ENCODE measurements at regions not wholly inside any gene's neighbourhood (a gene's known extent, or its start where the extent isn't known, plus 50 kb on each side); places are given as distances from the start of the nearest gene placed in this dataset.

DNA sequence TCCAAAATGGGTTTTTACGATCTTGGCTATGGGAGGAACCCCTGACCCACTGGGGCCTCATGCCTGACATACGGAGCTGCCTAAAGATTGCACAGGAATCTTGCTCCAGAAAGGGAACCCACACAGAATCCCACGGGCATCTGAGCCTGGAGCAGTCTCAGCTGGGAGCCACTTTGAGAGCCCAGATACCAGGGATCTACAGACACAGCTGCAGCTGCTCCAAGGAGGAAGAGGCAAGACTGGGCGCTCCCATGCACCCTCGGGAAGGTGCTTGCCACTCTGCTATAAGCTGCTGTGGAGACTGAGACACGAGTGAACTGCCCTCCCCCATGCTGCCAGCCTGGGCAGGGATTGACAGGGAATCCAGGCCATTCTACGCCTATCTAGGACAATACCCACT, 202.5 kb downstream of the REEP3 start:
- intact Hi-C loops (cut with micrococcal nuclease), result loop anchor here (10.0 kb wide), 1 partner anchor 559 kb away; no protein-coding TSS in a partner anchor
- DNase-seq (no peak), ATAC-seq (no peak)

DNA sequence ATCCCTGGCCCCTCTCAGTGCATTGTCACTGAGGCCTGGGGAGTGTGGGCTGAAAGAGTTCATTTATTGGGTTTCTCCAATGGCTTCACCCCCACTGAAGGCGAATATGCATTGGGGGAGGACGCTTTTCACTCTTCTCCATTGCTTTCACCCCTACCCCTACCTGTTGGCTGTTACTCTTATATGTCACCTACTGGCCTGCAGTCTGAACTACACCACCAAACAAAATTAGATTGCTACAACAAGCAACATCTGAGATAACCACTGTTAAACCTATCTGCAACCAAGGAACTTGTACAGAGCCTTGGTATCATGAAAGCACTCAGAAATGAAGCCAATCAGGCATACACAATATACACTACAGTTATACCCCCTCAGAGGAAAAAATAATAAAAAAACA, 203.7 kb downstream of the REEP3 start:
- no peak for DNase-seq
- intact Hi-C loops (cut with micrococcal nuclease), result loop anchor here (10.0 kb wide), 1 partner anchor 560 kb away; no protein-coding TSS in a partner anchor
- ATAC-seq, result no peak

DNA sequence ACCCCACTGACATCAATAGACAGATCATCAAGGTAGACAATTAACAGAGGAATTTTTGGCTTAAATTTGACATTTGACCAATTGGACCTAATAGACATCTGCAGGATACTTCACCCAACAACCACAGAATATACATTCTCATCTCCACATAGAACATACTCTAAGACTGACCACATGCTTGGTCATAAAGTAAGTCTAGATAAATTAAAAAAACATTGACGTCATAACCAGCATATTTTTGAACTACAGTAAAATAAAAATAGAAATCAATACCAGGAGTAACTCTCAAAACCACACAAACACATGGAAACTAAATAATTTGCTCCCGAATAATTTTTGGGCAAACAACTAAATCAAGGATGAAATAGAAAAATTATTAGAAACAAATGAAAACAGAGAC, 205.7 kb downstream of the REEP3 start:
- ATAC-seq, result no peak
- intact Hi-C loops (cut with micrococcal nuclease), result loop anchor here (10.0 kb wide), 1 partner anchor 562 kb away; no protein-coding TSS in a partner anchor
- DNase-seq, result no peak

DNA sequence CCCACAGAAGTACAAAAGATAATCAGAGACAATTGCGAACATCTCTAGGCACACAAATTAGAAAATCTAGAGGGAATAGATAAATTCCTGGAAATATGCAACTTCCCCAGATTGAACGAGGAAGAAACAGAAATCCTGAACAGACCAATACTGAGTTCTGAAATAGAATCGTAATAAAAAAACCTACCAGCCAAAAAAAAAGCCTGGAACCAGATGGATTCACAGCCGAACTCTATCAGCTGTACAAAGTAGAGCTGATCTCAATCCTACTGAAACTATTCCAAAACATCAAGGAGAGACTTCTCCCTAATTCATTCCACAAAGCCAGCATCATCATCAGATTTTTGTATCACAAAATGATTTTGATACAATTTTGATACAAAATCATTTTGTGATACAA, 206.4 kb downstream of the REEP3 start:
- ATAC-seq (peak; percentile 30), DNase-seq (no peak)
- intact Hi-C loops (cut with micrococcal nuclease), result loop anchor here (10.0 kb wide), 1 partner anchor 563 kb away; no protein-coding TSS in a partner anchor

DNA sequence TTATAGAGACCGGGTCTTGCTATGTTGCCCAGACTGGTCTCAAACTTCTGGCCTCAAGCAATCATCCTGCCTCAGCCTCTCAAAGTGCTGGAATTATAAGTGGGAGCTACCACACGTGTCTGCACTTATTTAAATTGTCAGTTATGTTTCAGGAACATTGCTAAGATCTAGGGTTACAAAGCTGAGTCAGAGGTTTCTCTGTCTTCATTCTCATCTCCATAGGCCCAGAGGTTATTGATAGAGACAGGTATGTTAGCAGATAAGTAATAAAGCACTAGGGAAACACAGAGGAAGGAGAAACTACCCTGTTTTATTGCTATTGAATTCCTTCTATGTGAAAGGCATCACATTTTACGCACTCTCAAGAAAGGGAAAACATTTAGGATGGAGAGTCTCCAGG, 214.1 kb downstream of the REEP3 start:
- ATAC-seq (no peak), DNase-seq (no peak)
- intact Hi-C loops (cut with micrococcal nuclease), result no loop called here

DNA sequence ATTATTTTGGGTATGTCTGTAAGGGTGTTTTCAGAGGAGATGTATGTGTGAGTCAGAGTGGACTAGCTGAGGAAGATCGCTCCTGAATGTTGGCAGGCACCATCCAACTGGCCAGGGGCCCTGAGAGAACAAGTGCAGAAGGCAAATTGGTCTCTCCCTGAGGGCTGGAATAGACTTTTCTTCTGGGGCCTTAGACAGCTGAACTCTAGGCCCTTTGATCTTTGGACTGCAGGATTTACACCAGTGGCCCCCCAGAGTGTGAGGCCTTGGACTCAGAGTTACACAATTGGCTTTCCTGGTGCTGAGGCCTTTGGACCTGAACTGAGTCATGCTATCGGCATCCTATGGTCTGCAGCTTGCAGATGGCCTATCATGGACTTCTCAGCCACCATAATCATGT, 217.2 kb downstream of the REEP3 start:
- intact Hi-C loops (cut with micrococcal nuclease), result no loop called here
- no peak for DNase-seq
- no peak for ATAC-seq

DNA sequence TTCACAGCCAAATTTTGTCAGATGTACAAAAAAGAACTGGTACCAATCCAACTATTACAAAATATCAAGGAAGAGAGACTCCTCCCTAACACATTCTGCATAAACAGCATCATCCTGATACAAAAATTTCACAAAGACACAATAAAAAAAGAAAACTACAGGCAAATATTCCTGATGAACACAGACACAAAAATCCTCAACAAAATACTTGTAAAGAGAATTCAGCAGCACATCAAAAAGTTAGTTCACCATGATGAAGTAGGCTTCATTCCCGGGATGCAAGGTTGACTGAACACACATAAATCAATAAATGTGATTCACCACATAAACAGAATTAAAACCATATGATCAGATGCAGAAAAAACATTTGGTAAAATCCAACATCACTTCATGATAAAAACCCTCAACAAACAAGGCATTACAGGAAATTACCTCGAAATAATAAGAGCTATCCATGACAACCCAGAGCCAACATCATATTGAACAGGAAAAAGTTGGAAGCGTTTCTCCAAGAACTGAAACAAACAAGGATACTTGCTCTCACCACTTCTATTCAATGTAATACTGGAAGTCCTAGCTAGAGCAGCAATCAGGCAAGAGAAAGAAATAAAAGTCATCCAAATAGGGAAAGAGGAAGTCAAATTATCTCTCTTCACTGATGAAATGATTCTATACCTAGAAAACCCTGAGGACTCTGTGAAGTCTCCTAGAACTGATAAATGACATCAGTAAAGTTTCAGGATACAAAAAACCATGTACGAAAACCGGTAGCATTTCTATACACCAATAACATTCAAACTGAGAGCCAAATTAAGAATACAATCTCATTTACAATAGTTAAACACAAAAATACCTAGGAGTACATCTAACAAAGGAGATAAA, 223.1 kb downstream of the REEP3 start:
- DNase-seq, result no peak
- intact Hi-C loops (cut with micrococcal nuclease), result no loop called here
- ATAC-seq, result peak; percentile 62

DNA sequence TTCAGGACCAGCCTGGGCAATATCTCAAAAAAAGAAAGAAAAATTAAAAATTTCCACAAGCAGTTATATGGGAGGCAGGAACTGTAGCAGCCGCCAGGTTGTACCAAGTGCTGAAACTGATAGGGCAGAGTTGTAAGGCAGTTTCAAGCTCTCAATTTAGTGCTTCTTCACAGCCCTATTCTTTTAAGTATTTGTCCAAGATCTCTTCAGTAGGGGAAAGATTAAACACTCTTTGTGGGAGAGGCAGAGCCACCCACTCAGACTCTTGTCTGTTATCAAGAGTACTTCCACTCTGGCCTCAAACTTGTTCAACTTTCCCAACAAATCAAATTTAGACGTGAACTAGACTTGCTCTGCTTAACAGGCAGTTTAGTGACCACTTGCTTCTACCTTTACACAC, 228.7 kb downstream of the REEP3 start:
- no peak for DNase-seq
- intact Hi-C loops (cut with micrococcal nuclease), result no loop called here
- ATAC-seq, result no peak

DNA sequence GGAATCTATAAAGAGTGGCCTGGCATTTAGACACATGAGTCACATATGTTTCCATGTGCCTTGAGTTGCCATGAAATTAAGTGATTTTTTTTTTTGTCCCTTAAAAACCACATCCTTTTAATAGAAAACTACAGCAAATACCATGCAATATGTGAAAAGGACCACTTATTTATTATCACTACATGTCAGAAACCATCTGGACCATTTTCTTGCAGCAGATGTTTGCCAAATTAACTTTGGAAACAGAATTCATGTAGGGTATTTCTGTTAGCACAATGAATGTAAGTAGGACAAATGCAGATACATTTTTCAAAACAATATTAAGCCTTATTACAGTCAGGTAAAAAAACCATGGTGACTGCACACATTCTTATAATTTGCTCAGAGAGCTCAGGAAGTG, 230.6 kb downstream of the REEP3 start:
- no peak for DNase-seq
- intact Hi-C loops (cut with micrococcal nuclease), result no loop called here
- ATAC-seq, result no peak

DNA sequence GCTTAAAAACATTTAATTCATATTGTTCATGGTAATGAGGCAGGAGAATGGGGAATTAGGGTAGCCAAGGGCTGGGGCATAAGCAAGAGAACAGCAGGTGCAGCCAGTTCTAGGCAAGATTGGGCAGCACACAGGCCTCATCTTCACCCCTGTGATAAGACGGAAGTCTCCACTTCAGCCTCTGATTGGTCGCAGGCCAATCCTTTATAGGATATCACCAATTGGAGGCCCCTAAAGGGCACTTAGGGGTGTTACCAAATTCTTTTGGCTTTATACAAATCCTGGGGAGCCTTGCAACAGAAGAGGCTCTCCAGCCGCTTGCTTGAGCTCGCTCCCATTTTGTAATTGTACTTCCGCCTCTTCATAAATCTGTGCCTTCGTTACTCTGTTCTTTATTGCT, 231.1 kb downstream of the REEP3 start:
- intact Hi-C loops (cut with micrococcal nuclease), result no loop called here
- no peak for ATAC-seq
- no peak for DNase-seq

DNA sequence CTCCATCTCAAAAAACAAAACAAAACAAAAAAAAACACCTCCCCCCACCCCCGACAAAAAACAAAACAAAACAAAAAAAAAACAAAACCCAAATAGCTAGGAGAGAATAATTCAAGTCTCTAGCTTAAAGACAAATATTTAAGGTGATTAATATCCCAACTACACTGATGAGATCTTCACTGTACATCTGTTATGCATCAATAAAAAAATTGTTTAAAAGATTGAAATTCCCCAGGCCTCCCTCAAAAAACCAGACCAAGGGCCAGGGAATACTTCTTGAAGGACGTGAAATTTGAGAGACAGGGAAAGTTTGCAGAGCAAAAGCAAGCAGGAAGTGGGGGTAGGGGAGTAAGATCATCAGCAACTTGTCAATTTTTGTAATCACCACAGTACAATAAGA, 232.6 kb downstream of the REEP3 start:
- ATAC-seq, result no peak
- intact Hi-C loops (cut with micrococcal nuclease), result no loop called here
- DNase-seq, result no peak

DNA sequence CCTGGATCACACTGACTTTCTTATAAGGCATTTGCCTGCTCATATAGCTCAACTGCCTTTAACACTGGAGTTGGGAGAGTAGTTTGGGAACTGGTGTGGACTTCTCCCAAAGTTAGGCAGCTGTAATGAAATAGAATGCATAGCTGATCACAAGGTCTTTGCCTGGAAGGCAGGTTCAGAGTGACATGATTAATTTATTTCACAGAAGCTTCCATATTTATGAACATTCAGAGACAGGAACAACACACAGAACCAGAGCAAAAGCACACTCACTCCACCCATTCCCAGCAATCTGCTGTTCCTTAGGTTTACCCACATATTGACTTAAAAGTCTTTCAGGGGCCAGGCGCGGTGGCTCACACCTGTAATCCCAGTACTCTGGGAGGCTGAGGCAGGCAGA, 234.2 kb downstream of the REEP3 start:
- intact Hi-C loops (cut with micrococcal nuclease), result no loop called here

DNA sequence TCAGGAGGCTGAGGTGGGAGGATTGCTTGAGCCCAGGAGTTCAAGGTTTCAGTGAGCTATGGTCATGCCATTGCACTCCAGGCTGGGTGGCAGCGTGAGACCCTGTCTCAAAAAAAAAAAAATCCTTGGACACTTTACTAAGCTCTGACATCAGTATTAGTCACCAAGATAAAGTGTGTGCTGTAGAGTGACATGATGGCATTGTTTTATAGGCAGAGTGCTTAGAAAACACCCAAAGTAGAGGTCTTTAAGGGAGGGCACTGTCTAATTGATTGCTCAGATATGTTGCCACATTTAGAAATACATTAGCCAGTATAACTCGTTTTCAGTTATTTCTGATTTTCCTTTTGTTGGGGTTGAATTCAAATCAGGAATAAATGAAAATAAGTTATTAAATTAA, 235.9 kb downstream of the REEP3 start:
- intact Hi-C loops (cut with micrococcal nuclease), result no loop called here
- ATAC-seq (no peak), DNase-seq (no peak)

More for the DNA sequence above, 234.2 kb downstream of the REEP3 start:
- no peak for ATAC-seq
- no peak for DNase-seq

DNA sequence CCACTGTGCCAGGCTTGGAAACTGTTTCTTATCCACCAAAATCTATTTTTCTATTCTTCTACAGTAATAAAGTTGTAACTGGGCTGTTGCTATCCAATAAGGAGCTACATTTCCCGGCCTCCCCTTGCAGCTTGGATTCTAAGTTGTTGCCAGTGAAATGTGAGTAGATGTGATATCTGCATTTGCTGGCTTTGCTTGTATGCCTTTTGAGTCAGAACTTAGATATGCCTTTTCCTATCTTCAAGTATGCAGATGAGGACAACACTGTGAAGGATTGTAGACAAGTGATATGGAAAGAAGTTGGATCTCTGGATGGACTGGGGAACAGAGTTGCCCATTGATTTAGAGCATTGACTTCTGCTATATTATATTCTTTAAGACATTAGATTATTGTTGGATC, 236.9 kb downstream of the REEP3 start:
- no peak for ATAC-seq
- DNase-seq, result no peak
- intact Hi-C loops (cut with micrococcal nuclease), result no loop called here

DNA sequence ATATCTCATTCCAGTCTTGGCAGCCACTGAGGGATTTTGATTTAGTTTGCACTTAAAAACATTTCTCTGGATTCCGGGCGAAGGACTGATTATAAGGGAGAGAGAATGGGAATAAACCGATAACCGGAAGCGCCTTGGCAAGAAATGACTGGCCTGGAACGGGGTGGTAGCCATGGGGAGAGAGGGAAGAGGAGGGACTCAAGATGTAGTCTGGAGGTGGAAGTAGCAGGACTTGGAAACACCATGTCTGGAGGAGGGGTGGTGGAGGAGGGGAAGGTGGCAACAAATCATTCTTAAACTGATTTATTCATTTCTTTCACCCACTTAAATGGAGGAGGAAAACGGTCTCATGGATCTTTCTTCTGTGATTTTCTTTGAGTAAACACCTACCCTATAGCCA, 238.1 kb downstream of the REEP3 start:
- DNase-seq (no peak), ATAC-seq (peak; percentile 25)
- intact Hi-C loops (cut with micrococcal nuclease), result no loop called here

DNA sequence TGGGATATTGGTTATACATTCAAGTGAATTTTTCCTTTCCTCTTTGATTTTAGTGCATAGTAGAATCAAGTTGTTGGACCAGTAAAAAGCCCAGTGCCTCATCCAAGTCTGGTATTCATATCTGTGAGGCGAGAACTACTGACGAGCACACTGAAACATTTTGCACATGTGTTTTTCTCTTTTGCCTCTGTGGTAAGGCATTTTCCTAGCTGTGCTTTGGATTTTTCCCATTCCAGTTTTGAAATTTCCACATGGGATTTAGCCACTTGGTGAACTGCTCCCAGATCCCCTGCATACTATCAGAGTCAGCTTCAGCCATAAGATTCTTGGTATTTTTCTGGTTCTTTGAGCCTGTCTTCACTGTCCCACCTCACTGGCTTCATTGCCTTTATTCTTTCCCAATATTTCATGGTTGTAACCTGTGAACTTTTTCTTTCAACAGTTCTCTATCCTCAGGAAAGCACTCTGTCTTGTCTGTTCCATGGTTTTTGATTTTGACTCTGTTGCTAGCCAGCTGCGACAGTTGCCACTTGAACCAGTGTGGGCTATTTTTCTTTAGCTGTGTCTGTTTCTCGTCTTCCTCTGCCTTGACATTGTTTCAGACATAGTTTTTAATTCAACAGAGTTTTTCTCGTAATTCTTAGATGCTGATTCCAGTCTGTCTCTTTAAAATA, 239.0 kb downstream of the REEP3 start:
- DNase-seq, result no peak
- intact Hi-C loops (cut with micrococcal nuclease), result no loop called here
- ATAC-seq, result peak; percentile 89

DNA sequence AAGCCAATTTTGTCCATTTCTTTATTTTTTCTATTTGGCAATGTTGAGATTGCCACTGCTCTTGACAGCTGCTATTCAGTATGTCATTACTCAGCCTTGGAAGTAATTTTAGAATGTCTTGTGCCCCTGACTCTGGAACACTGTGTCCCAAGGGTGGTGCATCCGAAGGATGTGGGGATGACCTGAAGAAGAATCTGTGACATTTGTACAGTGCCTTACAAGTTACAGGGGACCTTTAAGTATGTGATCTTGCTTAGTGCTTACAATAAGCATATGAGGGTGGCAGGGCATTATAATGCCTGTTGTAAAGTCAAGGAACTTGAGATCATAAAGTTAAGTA, 239.5 kb downstream of the REEP3 start:
- no peak for DNase-seq
- peak; percentile 73 for ATAC-seq
- intact Hi-C loops (cut with micrococcal nuclease), result no loop called here

DNA sequence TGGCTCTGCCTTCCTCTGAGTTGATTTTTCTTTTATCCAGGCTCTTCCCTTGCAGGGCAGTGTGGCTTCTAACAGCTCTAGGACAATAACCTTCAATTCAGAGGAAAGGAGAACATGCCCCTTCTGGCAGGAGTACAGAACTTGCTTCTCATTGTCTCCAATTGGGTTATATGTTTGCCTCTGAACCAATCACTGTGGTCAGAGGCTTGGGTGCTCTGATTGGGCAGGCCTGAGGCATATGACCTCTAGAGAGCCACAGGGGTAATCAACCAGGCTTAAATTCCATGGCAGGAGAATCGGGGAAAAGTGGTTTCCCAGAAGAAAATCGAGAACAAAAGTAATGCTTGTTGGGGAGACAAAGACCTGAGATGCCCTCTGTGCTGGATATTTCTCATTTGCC, 240.0 kb downstream of the REEP3 start:
- no peak for ATAC-seq
- intact Hi-C loops (cut with micrococcal nuclease), result no loop called here
- DNase-seq, result no peak

DNA sequence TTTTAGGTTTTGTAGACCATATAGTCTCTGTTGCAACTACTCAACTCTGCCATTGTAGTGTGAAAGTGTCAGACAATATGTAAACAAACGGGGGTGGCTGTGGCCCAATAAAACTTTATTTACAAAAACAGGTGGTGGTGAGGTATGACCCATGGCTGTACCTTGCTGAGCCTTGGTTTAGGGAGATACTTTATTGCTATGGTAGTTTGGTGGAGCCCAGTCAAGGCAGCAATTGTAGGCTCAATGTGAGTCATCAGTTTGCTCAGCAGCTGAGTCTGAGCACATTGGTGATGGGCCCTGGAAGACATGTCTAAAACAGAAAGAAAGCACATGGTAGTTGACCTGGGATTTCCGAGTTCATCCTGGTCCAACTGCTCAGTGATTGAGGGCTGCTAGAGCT, 242.5 kb downstream of the REEP3 start:
- intact Hi-C loops (cut with micrococcal nuclease), result no loop called here
- DNase-seq (no peak), ATAC-seq (no peak)

DNA sequence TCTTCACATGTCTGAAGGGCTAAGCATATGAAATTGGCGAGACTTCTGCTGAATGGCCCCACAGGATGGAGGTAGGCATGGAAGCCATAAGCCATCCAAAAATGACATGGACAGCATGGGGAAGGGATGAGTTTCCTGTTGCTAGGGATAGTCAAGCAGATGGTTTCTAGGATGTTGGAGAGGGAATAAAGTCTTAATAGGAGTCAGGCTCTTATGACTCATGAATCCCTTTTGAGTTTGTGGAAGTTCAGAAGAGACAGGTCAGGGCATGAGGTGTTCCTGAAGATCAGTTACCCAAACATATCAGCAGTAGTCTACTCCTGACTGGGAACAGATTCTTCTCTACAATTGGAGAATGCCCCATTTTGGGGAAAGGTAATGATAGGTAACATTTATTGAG, 243.9 kb downstream of the REEP3 start:
- intact Hi-C loops (cut with micrococcal nuclease), result no loop called here
- ATAC-seq, result no peak
- DNase-seq, result no peak

DNA sequence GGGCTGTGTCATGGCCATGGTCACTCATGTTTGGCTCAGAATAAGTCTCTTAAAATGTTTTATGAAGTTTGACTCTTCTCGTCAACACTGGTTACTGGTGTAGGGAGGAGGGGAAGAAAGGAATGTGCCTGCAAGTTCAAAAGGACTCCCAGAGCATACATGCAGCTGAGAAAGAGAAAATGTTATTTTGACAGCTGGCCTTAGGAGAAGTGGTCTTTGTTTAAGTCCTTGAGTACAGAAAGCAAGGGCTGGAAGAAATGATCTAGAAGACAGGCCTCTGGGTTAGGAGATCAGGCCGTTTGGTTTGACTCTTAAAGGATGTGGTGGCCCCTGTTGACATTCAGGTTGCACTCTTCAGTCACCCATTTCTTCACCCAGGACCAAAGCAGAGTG, 245.5 kb downstream of the REEP3 start:
- ATAC-seq, result peak; percentile 38
- intact Hi-C loops (cut with micrococcal nuclease), result no loop called here

More for the DNA sequence above, 245.5 kb downstream of the REEP3 start:
- no peak for DNase-seq

All from left ventricle myocardium superior (tissue), 1 donor.